ENCODE measurements at regions not wholly inside any gene's neighbourhood (a gene's known extent, or its start where the extent isn't known, plus 50 kb on each side); places are given as distances from the start of the nearest gene placed in this dataset.

- POLR2A ChIA-PET = no interaction called here
- dilution Hi-C loops (cut with MboI; ENCODE audit: extremely low pct_ligation_motif_present, low sequenced_read_pairs) (no loop called here), intact Hi-C loops (cut with micrococcal nuclease) (no loop called here)
- Histone ChIP-seq H3K4me3 (replicated peaks in 1 of 3; ENCODE audit: insufficient read depth in 1 of 3, low read depth in 1 of 3, low read length in 3 of 3) (no peak overlapping the region), H3K27ac (ENCODE audit: insufficient read depth, low read depth, low read length) (no peak overlapping the region), H3K79me2 (ENCODE audit: control insufficient read depth, insufficient read depth, low read length) (no peaks in the 10 kb centered on the region), H3K4me2 (ENCODE audit: insufficient read depth, low read length) (no peak overlapping the region), H4K20me1 (replicated peaks; ENCODE audit: control insufficient read depth, extremely low read depth, insufficient read depth, low read length) (no peaks in the 10 kb centered on the region), H3K9me3 (replicated peaks; ENCODE audit: control insufficient read depth, insufficient read depth, low read length) (peaks cover 18% of the 10 kb centered on the region), H3K9ac (replicated peaks; ENCODE audit: extremely low read depth, insufficient read depth, low read length) (no peak overlapping the region), H3K4me1 (ENCODE audit: control insufficient read depth, extremely low read depth, insufficient read depth, low read length) (no peaks in the 10 kb centered on the region), H3K36me3 (ENCODE audit: control insufficient read depth in 2 of 2, extremely low read depth in 1 of 2, insufficient read depth in 2 of 2, low read length in 2 of 2) (no peaks in the 10 kb centered on the region), H3K27me3 (ENCODE audit: control insufficient read depth in 2 of 2, insufficient read depth in 2 of 2, low read length in 2 of 2) (no peaks in the 10 kb centered on the region), H3K9me1 (replicated peaks; ENCODE audit: control insufficient read depth, extremely low read depth, insufficient read depth, low read length) (no peaks in the 10 kb centered on the region), H2AFZ (ENCODE audit: low read depth, low read length) (no peak overlapping the region)
- DNase-seq (ENCODE audit: low read depth, low spot score) (no peak), FAIRE-seq (no peak)
- CTCF ChIA-PET = no interaction called here
- BruUV-seq (replicated peaks) = no TSS peak
- TF ChIP-seq MAX (IDR thresholded peaks at IDR 0.05; ENCODE audit: insufficient read depth, insufficient read length) (no peak), POLR2AphosphoS5 (IDR thresholded peaks at IDR 0.05; ENCODE audit: insufficient read depth, low read depth, low read length) (no peak), GATA2 (IDR thresholded peaks at IDR 0.05; ENCODE audit: insufficient read depth, insufficient read length, low read depth, low read length) (no peak), EZH2 (IDR thresholded peaks at IDR 0.05; ENCODE audit: borderline replicate concordance, low read depth, low read length, severe bottlenecking) (no peak), POLR2A (IDR thresholded peaks at IDR 0.05; ENCODE audit: low read depth, low read length) (no peak), FOS (IDR thresholded peaks at IDR 0.05; ENCODE audit: borderline replicate concordance, insufficient read depth, low read length) (no peak), MYC (IDR thresholded peaks at IDR 0.05; ENCODE audit: low read depth, low read length) (no peak), JUN (IDR thresholded peaks at IDR 0.05; ENCODE audit: borderline replicate concordance, insufficient read depth, insufficient read length, low read depth) (no peak)
- TF ChIP-seq, protein P1, sequence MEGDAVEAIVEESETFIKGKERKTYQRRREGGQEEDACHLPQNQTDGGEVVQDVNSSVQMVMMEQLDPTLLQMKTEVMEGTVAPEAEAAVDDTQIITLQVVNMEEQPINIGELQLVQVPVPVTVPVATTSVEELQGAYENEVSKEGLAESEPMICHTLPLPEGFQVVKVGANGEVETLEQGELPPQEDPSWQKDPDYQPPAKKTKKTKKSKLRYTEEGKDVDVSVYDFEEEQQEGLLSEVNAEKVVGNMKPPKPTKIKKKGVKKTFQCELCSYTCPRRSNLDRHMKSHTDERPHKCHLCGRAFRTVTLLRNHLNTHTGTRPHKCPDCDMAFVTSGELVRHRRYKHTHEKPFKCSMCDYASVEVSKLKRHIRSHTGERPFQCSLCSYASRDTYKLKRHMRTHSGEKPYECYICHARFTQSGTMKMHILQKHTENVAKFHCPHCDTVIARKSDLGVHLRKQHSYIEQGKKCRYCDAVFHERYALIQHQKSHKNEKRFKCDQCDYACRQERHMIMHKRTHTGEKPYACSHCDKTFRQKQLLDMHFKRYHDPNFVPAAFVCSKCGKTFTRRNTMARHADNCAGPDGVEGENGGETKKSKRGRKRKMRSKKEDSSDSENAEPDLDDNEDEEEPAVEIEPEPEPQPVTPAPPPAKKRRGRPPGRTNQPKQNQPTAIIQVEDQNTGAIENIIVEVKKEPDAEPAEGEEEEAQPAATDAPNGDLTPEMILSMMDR (IDR thresholded peaks at IDR 0.05; ENCODE audit: extremely low read depth in 1 of 2, insufficient read depth in 1 of 2, low read depth in 1 of 2, low read length in 2 of 2) = no peak
Observed at GRCh38 chr10:42523098-42523497, 115.3 kb downstream of the ZNF33B start.
